H1 (cell line): ENCODE measurements at regions not wholly inside any gene's neighbourhood (a gene's known extent, or its start where the extent isn't known, plus 50 kb on each side); places are given as distances from the start of the nearest gene placed in this dataset.

Experiments
- CHD1 ChIP-seq: IDR thresholded peaks from 2 replicates; pipeline ENCODE4 v1.6.1; 2012; ENCODE audit warnings: low read depth, low read length, improper control_type of control experiment
- CREB1 ChIP-seq: IDR thresholded peaks from 2 replicates; pipeline ENCODE4 v1.6.1; 2012; ENCODE audit warnings: inconsistent platforms
- HDAC2 ChIP-seq, 2 experiments: fragments of 300-600 bp in 1 of 2; sonication (generic) in 1 of 2; IDR thresholded peaks; 2 replicates each; pipeline ENCODE4 v1.6.1; 2011 to 2012; ENCODE audit warnings: low read depth in 2 of 2, low read length in 2 of 2, mild to moderate bottlenecking in 2 of 2, moderate library complexity in 2 of 2, borderline replicate concordance in 1 of 2, inconsistent platforms in 1 of 2
- NANOG ChIP-seq: IDR thresholded peaks from 2 replicates; pipeline ENCODE4 v1.6.1; 2011; ENCODE audit warnings: low read length, low read depth, mild to moderate bottlenecking, inconsistent platforms; ENCODE audit not compliant: insufficient read depth, poor library complexity, severe bottlenecking
- PHF8 ChIP-seq: fragments of 200-600 bp; sonication (generic); conservative IDR thresholded peaks from 2 replicates; pipeline ENCODE4 v1.7.1; 2012; ENCODE audit warnings: low read depth, mild to moderate bottlenecking, inconsistent platforms, low read length, moderate library complexity
- RXRA ChIP-seq: IDR thresholded peaks from 2 replicates; pipeline ENCODE4 v1.6.1; 2011; ENCODE audit warnings: low read depth, mild to moderate bottlenecking, low read length, moderate library complexity; ENCODE audit not compliant: insufficient read depth
- SP2 ChIP-seq: IDR thresholded peaks from 2 replicates; pipeline ENCODE4 v1.6.1; 2012; ENCODE audit warnings: mild to moderate bottlenecking, low read length, inconsistent platforms

DNA sequence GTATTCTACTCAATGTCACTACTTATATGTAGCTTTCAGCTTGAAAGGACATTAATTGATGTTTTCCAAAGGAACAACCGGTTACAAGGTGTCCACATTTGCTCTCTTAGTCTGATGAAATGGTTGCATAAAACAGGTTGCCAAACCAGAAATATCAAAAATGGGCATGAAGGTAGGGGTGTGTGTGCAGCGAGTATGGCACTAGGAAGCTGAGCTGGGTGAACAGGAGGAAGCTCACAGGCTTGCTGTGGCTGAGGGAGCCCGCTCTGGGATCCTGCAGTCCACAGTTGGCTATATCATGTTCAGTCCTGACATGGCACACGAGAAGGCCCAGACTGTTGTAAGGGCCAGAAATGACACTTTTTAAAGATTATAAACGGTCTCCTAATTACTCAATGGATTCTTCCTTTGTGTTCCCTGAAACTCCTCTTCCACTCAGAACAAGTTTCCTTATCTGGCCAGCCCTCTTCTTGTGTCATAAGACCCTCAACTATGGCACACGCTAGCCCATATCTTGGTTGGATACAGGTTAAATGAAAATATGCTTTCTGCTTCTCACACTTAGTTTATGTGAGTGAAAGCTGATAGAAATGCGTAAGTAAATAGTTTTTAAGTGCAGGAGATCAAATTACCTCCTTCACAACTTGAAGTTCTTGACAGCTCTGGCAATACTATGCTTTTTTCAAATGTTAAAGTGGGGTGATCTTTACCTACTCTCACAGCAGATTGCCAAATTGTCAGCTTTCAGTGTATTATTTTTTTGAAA, 201.5 kb downstream of the LMO4 start (continued):
- TF ChIP-seq NANOG (no peak), CREB1 (no peak), HDAC2 (IDR thresholded peaks at IDR 0.05; ENCODE audit: borderline replicate concordance in 1 of 2, low read depth in 2 of 2, low read length in 2 of 2) (no peak), RXRA (no peak), CHD1 (no peak), SP2 (no peak), PHF8 (no peak)
